Skeletal muscle satellite cell (primary cell): ENCODE measurements at regions not wholly inside any gene's neighbourhood (a gene's known extent, or its start where the extent isn't known, plus 50 kb on each side); places are given as distances from the start of the nearest gene placed in this dataset.

ENCODE experiments used
- H3K27me3 ChIP-seq: 2 replicates; pipeline ENCODE4 v1.7.0; 2013; ENCODE audit warnings: low read length; ENCODE audit not compliant: control insufficient read depth, insufficient read depth
- H3K36me3 ChIP-seq: 2 replicates; pipeline ENCODE4 v1.7.0; 2013; ENCODE audit warnings: mild to moderate bottlenecking, control low read depth, low read length; ENCODE audit not compliant: insufficient read depth
- H3K4me1 ChIP-seq: 2 replicates; pipeline ENCODE4 v1.7.0; 2013; ENCODE audit warnings: low read length; ENCODE audit not compliant: control insufficient read depth, insufficient read depth
- H3K4me2 ChIP-seq: 2 replicates; pipeline ENCODE4 v1.7.0; 2013; ENCODE audit warnings: mild to moderate bottlenecking, low read length
- H3K4me3 ChIP-seq: 2 replicates; pipeline ENCODE4 v1.7.0; 2013; ENCODE audit warnings: low read length
- H3K9ac ChIP-seq: 2 replicates; pipeline ENCODE4 v1.7.0; 2013; ENCODE audit warnings: mild to moderate bottlenecking, low read depth, low read length, moderate library complexity
- H3K9me3 ChIP-seq: replicated peaks from 2 replicates; pipeline ENCODE4 v1.7.0; 2013; ENCODE audit warnings: mild to moderate bottlenecking, control low read depth, low read length

DNA sequence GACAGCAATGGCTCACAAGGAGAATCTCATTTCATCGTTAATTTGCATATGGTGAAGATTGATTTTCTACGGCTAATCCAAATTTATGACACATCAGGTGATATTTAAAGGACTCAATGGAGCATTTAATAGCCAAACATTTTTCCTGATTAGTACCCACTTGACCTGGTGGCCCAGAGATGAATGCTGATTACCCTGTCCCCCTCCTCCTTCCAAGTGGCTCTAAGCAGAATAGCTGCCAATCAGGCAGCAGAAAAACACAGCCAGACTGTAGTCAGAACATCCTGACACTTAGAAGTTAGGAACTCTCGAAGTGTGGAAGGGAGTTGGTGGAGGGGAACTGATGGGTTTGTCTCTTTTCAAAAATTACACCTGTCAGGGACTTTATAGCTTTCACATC, 302.5 kb downstream of the ZNF621 start:
- Histone ChIP-seq H3K4me1 (peaks cover 3% of the 10 kb centered on the region), H3K36me3 (no peaks in the 10 kb centered on the region), H3K9ac (no peak overlapping the region), H3K27me3 (no peaks in the 10 kb centered on the region), H3K9me3 (no peaks in the 10 kb centered on the region), H3K4me2 (no peak overlapping the region), H3K4me3 (no peak overlapping the region)

DNA sequence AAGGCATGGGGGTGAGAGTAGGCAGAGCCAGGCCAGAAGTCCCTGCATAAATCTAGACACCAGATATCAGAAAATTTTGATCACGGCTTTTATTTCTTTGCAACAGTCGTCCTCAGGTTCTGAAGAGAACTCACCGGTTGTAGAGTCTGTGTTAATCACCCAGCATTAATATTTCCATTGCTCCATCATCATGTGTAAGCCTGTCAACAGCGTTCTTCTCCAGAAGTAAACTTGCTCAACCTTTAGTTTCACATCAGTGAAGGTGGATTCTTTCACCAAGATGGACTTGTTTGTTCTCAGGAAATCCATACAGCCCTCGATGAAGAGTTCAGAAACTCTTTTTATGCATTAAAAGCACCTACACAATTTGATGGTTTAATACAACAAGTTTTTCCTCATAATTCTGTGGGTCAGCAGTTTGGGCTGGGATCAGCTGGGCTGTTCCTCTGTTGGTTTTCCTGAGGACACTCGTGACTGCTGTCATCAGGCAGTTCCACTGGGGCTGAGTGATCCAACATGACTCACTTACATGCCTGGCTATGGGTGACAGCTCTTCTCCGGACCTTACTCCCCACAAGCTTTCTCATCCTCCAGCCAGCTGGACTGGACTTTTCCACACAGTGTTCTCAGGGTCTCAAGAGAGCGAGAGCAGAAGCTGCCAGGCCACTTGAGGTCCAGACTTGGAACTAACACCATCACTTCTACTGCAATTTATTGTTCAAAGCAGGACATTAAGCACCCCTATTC, 303.4 kb downstream of the ZNF621 start:
- no peaks in the 10 kb centered on the region for H3K9me3 ChIP-seq
- H3K4me3 ChIP-seq, result no peak overlapping the region
- no peak overlapping the region for H3K4me2 ChIP-seq
- no peaks in the 10 kb centered on the region for H3K27me3 ChIP-seq
- no peaks in the 10 kb centered on the region for H3K36me3 ChIP-seq
- no peak overlapping the region for H3K9ac ChIP-seq
- peaks cover 3% of the 10 kb centered on the region for H3K4me1 ChIP-seq

DNA sequence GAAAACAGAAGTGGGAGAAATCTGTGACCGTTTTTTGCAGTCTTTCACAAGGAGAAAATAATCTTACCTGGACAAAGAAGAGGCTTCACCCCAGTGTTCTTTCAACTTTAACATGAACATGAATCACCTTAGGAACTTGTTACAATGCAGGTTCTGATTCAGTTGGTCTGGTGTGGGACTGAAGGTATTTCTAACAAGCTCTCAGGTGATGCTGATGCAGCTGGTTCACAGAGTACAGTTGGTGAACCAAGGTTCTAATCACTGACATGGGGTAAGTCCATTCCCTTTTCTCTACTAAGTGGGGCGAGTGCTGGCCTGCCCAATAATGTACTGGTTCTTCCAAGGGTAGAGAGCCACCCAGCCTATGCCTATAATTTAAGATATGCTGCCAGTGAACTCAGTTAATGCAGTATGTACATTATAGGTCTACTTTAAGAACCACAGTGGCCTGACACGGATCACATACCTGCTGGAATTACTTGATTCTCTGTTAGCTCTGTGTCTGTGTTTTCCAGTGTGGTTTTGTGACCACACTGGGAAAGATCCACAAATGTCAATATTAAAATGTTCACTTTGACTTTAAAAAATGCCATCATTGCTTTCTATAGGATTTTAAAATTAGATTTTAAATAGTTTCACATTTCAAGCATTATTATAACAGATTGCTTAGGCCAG, 304.1 kb downstream of the ZNF621 start:
- Histone ChIP-seq H3K4me3 (no peak overlapping the region), H3K36me3 (no peaks in the 10 kb centered on the region), H3K27me3 (no peaks in the 10 kb centered on the region), H3K9me3 (no peaks in the 10 kb centered on the region), H3K4me2 (no peak overlapping the region), H3K4me1 (peaks cover 3% of the 10 kb centered on the region), H3K9ac (no peak overlapping the region)

DNA sequence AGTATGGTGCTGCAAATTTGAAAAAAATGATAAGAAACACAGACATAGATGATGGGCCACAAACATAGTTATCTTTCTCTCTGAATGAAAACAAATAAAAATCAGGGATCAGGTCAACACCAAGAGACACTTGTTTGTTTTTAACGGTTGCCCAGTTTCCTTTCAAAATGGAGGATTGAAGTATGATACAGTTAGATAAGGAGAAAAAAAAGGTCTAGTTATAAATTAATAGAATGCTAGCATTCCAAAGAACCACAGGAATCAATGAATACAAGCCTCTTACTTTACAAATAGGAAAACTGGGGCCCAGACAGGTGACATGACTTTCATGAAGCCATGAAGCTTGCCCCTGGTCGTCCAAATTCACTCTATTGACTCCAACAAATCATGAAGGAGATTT, 305.1 kb downstream of the ZNF621 start:
- H3K27me3 ChIP-seq, result no peaks in the 10 kb centered on the region
- no peaks in the 10 kb centered on the region for H3K9me3 ChIP-seq
- no peak overlapping the region for H3K4me3 ChIP-seq
- H3K4me2 ChIP-seq, result no peak overlapping the region
- H3K9ac ChIP-seq, result no peak overlapping the region
- peaks cover 3% of the 10 kb centered on the region for H3K4me1 ChIP-seq
- H3K36me3 ChIP-seq, result no peaks in the 10 kb centered on the region

DNA sequence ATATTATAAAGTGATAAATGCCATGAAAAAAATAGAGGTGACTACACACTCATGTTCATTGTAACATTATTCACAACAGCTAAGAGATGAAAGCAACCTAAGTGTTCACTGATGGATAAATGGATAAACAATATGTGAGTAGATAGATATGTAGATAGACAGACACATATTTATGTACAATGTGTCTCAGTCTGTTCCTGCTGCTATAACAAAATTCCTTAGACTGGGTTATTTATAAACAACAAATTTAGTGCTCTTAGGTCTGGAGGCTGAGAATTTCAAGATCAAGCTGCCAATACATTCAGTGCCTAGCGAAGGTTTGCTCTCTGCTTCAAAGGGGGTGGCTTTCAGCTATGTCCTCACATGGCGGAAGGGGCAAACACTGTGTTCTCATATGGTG, 312.5 kb downstream of the ZNF621 start:
- H3K9ac ChIP-seq, result no peak overlapping the region
- H3K4me1 ChIP-seq, result no peaks in the 10 kb centered on the region
- H3K9me3 ChIP-seq, result no peaks in the 10 kb centered on the region
- no peaks in the 10 kb centered on the region for H3K36me3 ChIP-seq
- no peaks in the 10 kb centered on the region for H3K27me3 ChIP-seq
- H3K4me2 ChIP-seq, result no peak overlapping the region
- no peak overlapping the region for H3K4me3 ChIP-seq

DNA sequence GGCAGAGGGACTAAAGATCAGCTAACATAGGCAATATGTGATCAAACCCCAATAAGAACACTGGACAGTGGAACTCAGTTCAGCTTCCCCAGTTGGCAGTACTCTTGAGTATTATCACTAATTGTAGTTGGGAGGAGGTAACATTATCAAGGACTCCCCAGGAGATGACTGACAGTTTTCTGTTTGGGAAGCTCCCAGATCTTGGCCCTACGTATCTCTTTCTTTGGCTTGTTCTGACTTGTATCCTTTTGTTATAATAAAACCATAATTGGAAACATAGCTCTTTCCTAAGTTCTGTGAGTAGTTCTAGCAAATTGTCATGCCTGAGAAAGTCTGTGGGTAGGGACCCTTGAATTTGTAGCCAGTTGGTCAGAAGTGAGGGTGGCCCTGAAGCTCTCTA, 316.4 kb downstream of the ZNF621 start:
- H3K36me3 ChIP-seq, result no peaks in the 10 kb centered on the region
- no peaks in the 10 kb centered on the region for H3K9me3 ChIP-seq
- no peak overlapping the region for H3K4me3 ChIP-seq
- H3K9ac ChIP-seq, result no peak overlapping the region
- H3K27me3 ChIP-seq, result no peaks in the 10 kb centered on the region
- H3K4me1 ChIP-seq, result no peaks in the 10 kb centered on the region
- H3K4me2 ChIP-seq, result no peak overlapping the region

DNA sequence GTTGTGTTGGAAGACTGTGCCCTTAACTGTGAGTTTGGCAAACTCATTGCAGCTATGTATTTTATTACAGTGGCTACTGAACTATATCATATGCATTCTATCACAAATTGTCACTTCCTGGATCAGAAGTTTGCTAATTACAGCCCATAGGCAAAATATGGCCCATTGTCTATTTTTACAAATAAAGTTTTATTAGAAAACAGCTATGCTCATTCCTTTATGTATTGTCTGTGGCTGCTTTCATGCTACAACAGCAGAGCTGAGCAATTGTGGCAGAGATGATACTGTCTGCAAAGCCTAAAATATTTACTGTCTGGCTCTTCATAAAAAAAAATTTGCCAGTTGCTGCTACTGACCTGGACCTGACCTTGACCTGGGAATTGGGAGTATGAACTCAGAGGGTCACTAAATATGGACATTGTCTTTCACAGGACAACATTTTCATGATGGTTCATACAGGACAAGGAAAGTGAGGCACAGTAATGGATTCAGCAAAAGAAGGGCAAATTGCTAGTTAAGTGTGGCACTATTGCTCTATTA, 316.9 kb downstream of the ZNF621 start:
- Histone ChIP-seq H3K36me3 (no peaks in the 10 kb centered on the region), H3K4me2 (no peak overlapping the region), H3K27me3 (no peaks in the 10 kb centered on the region), H3K9me3 (no peaks in the 10 kb centered on the region), H3K9ac (no peak overlapping the region), H3K4me3 (no peak overlapping the region), H3K4me1 (no peaks in the 10 kb centered on the region)

DNA sequence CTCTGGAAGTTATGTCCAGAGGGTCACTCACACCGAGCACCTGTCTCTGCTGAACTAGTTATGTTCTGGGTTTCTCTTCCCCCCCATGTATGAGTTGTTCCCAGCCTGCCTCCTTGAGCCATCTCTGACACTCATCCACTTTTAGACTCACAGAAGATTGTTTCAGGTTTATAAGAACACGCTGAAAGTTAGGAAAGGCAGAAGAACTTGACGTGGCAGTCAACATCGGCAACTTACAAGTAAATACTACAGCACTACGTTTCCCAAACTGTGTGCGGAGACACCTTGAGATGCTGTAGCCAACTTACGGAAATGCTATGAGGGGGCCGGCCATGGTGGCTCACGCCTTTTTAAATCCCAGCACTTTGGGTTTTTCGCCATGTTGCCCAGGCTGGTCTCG, 318.0 kb downstream of the ZNF621 start:
- Histone ChIP-seq H3K36me3 (no peaks in the 10 kb centered on the region), H3K9me3 (no peaks in the 10 kb centered on the region), H3K9ac (no peak overlapping the region), H3K4me1 (peaks cover 7% of the 10 kb centered on the region), H3K27me3 (no peaks in the 10 kb centered on the region), H3K4me2 (no peak overlapping the region), H3K4me3 (no peak overlapping the region)

DNA sequence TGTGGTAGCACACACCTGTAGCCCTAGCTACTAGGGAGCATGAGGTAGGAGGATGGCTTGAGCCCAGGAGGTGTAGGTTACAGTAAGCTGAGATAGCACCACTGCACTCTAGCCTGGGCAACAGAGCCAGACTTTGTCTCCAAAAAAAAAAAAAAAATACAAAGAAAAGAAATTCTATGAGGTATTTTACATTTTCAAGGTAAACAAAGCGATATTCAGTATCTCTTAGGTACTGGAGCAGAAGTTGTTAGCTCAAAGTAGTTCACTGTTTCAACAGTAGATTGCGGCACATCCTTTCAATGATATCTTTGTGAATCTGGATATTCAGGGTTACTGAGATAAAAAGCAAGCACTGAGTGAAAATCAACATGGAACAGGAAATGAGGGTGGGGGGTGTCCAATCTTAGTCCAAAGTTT, 318.5 kb downstream of the ZNF621 start:
- H3K9me3 ChIP-seq, result no peaks in the 10 kb centered on the region
- H3K4me1 ChIP-seq, result peaks cover 10% of the 10 kb centered on the region
- H3K4me2 ChIP-seq, result no peak overlapping the region
- H3K4me3 ChIP-seq, result no peak overlapping the region
- no peaks in the 10 kb centered on the region for H3K36me3 ChIP-seq
- H3K9ac ChIP-seq, result no peak overlapping the region
- no peaks in the 10 kb centered on the region for H3K27me3 ChIP-seq

DNA sequence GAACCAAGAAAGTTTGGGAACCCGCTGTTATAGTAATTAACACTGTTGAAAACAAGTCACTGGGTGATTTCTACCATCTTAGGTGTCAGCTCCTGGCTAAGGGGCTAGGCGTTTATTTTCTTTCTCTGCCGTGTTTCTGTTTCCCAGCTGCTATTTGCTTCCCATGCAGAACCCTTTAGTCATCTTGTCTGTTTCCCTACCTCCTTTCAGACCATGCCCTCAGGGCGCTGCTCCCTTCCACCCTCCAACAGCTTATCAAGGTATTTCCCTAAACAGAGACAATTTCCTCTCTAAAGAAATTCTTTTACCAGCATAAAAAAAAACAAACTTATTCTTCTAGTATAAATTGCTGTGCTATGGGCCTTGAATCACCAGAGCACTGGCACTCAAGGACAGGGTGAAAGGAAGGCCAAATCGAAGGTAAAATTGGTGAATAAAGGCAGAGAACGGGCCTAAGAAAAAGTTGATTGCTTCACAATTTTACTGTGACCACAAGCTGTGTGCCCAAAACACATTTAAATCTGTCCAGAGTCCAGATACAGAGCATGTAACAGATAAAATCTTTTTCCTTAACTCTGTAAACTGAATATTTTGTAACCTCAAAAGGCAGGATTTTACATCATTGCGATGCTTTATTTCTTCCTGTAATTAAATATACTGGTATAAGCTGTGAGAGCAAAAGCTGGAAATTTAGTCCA, 319.2 kb downstream of the ZNF621 start:
- H3K4me3 ChIP-seq, result no peak overlapping the region
- no peak overlapping the region for H3K9ac ChIP-seq
- H3K4me1 ChIP-seq, result peaks cover 10% of the 10 kb centered on the region
- no peaks in the 10 kb centered on the region for H3K27me3 ChIP-seq
- no peaks in the 10 kb centered on the region for H3K9me3 ChIP-seq
- no peak overlapping the region for H3K4me2 ChIP-seq
- H3K36me3 ChIP-seq, result no peaks in the 10 kb centered on the region

DNA sequence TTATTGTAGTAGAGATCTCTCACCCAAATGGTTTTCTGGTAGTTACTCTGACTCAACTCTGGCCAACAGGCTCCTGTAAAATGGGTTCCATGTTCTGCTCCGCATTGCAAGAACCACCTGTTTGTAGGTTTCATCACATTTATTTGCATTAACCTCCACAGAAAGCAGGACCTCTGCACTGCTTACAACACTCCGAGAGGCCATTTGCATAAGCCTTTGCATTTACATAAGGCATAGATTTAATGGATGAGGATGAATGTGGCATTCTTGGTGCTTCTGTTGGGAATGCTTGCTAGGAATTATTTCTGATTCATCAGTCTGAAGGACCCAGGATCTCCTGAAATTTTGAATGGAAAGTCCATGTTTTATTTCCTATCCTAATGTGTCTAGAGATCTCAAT, 320.1 kb downstream of the ZNF621 start:
- no peaks in the 10 kb centered on the region for H3K36me3 ChIP-seq
- no peak overlapping the region for H3K4me2 ChIP-seq
- no peak overlapping the region for H3K4me3 ChIP-seq
- H3K27me3 ChIP-seq, result no peaks in the 10 kb centered on the region
- H3K9me3 ChIP-seq, result no peaks in the 10 kb centered on the region
- peaks cover 10% of the 10 kb centered on the region for H3K4me1 ChIP-seq
- H3K9ac ChIP-seq, result no peak overlapping the region
